Body of pancreas (tissue), 4 donors: ENCODE measurements at regions not wholly inside any gene's neighbourhood (a gene's known extent, or its start where the extent isn't known, plus 50 kb on each side); places are given as distances from the start of the nearest gene placed in this dataset.

ENCODE experiments used
- POLR2A ChIP-seq, 3 donors: fragments of 450-650 bp; IDR thresholded peaks; one replicate each; pipeline ENCODE4 v1.6.1; 2016; ENCODE audit warnings: antibody characterized with exemption in 3 of 3, mild to moderate bottlenecking in 2 of 3
- TF ChIP-seq, protein P1 (sequence below), 7 experiments: fragments of 450-650 bp in 4 of 7; fragments of 200-600 bp in 3 of 7; sonication (generic) in 3 of 7; IDR thresholded peaks; one replicate each; pipeline ENCODE4 v1.5.1; 2016 to 2019; ENCODE audit warnings: antibody characterized with exemption in 7 of 7

DNA sequence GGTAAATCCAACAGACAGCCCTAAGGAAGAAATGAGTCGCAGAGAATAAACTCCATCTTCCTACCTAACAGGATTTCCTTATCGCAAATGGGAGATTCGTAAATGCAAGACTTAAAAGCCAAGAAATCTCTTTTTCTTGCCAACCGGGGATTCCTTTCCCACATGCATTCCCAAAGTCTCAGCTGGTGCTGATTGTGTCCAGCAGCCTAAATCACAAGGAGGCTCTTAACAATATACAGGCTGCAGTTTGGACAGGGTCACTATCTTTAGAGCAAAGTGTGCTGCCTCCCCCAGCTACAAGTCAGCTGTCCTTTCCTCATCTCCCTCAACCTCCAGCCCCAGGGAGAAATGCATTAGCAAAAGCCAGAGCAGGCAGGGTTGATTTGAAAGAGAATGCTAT is 189.8 kb upstream of the PLXNA2 start:
- TF ChIP-seq, protein P1, sequence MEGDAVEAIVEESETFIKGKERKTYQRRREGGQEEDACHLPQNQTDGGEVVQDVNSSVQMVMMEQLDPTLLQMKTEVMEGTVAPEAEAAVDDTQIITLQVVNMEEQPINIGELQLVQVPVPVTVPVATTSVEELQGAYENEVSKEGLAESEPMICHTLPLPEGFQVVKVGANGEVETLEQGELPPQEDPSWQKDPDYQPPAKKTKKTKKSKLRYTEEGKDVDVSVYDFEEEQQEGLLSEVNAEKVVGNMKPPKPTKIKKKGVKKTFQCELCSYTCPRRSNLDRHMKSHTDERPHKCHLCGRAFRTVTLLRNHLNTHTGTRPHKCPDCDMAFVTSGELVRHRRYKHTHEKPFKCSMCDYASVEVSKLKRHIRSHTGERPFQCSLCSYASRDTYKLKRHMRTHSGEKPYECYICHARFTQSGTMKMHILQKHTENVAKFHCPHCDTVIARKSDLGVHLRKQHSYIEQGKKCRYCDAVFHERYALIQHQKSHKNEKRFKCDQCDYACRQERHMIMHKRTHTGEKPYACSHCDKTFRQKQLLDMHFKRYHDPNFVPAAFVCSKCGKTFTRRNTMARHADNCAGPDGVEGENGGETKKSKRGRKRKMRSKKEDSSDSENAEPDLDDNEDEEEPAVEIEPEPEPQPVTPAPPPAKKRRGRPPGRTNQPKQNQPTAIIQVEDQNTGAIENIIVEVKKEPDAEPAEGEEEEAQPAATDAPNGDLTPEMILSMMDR (IDR thresholded peaks at IDR 0.05) = no peak
- TF ChIP-seq POLR2A (IDR thresholded peaks at IDR 0.05) = no peak
